ENCODE measurements at regions not wholly inside any gene's neighbourhood (a gene's known extent, or its start where the extent isn't known, plus 50 kb on each side); places are given as distances from the start of the nearest gene placed in this dataset.

GRCh38 chr2:8418721-8419120, 263.1 kb upstream of the ID2 start:
- Histone ChIP-seq H3K4me1 (ENCODE audit: control insufficient read depth in 1 of 2, insufficient read depth in 2 of 2, low read length in 2 of 2) (no peaks in the 10 kb centered on the region), H3K9me2 (ENCODE audit: insufficient read depth) (no peaks in the 10 kb centered on the region), H3K27ac (ENCODE audit: low read depth, low read length) (no peak overlapping the region), H3K9ac (ENCODE audit: low read length) (no peak overlapping the region), H3K36me3 (ENCODE audit: control insufficient read depth in 1 of 2, insufficient read depth in 2 of 2, low read length in 2 of 2) (no peaks in the 10 kb centered on the region), H2AFZ (ENCODE audit: low read depth, low read length, poor library complexity, severe bottlenecking) (no peak overlapping the region), H3K9me3 (ENCODE audit: control insufficient read depth in 1 of 2, insufficient read depth in 1 of 2, low read depth in 1 of 2, low read length in 2 of 2) (no peaks in the 10 kb centered on the region), H4K20me1 (ENCODE audit: insufficient read depth) (no peaks in the 10 kb centered on the region), H3K4me3 (replicated peaks in 1 of 2; ENCODE audit: low read depth in 1 of 2, low read length in 2 of 2) (no peak overlapping the region), H3K27me3 (ENCODE audit: insufficient read depth, low read length) (0 out of 2 replicates have a peak, but pooled peaks cover 5% of the 10 kb centered on the region), H3K79me2 (ENCODE audit: insufficient read depth, low read length) (no peaks in the 10 kb centered on the region), H3K4me2 (ENCODE audit: low read length) (no peak overlapping the region)
- CTCF ChIA-PET: no interaction called here
- TF ChIP-seq ZFX (IDR thresholded peaks at IDR 0.05) (no peak), EZH2phosphoT487 (IDR thresholded peaks at IDR 0.05; ENCODE audit: borderline replicate concordance) (no peak), YY1 (IDR thresholded peaks at IDR 0.05; ENCODE audit: extremely low read depth, insufficient replicate concordance, low read depth, low read length) (no peak), ZBTB33 (IDR thresholded peaks at IDR 0.05; ENCODE audit: extremely low read depth, insufficient replicate concordance, low read length) (no peak), ELF1 (IDR thresholded peaks at IDR 0.05; ENCODE audit: borderline replicate concordance, low read depth) (no peak), ATF3 (IDR thresholded peaks at IDR 0.05) (no peak), JUND (IDR thresholded peaks at IDR 0.05) (no peak), SRF (IDR thresholded peaks at IDR 0.05; ENCODE audit: low read depth) (no peak), TCF7L2 (IDR thresholded peaks at IDR 0.05; ENCODE audit: borderline replicate concordance, extremely low read depth, insufficient read depth, insufficient read length) (no peak), MAX (IDR thresholded peaks at IDR 0.05) (no peak)
- TF ChIP-seq, protein P1, sequence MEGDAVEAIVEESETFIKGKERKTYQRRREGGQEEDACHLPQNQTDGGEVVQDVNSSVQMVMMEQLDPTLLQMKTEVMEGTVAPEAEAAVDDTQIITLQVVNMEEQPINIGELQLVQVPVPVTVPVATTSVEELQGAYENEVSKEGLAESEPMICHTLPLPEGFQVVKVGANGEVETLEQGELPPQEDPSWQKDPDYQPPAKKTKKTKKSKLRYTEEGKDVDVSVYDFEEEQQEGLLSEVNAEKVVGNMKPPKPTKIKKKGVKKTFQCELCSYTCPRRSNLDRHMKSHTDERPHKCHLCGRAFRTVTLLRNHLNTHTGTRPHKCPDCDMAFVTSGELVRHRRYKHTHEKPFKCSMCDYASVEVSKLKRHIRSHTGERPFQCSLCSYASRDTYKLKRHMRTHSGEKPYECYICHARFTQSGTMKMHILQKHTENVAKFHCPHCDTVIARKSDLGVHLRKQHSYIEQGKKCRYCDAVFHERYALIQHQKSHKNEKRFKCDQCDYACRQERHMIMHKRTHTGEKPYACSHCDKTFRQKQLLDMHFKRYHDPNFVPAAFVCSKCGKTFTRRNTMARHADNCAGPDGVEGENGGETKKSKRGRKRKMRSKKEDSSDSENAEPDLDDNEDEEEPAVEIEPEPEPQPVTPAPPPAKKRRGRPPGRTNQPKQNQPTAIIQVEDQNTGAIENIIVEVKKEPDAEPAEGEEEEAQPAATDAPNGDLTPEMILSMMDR (IDR thresholded peaks at IDR 0.05 in 2 of 3, conservative IDR thresholded peaks at IDR 0.05 in 1 of 3; ENCODE audit: borderline replicate concordance in 1 of 3, insufficient read depth in 1 of 3, low read depth in 2 of 3, low read length in 2 of 3): no peak
- ATAC-seq: no peak
- intact Hi-C loops (cut with micrococcal nuclease): no loop called here
- POLR2A ChIA-PET: no interaction called here
- no peak for DNase-seq (ENCODE audit: low read depth, low spot score)
- RAD21 ChIA-PET (ENCODE audit: low non-redundant PET in 1 of 2, low total read pairs in 2 of 2, uncharacterized antibody in 2 of 2, unreplicated experiment in 2 of 2): no interaction called here
- no TSS peak for BruUV-seq (replicated peaks)
